ENCODE measurements at regions not wholly inside any gene's neighbourhood (a gene's known extent, or its start where the extent isn't known, plus 50 kb on each side); places are given as distances from the start of the nearest gene placed in this dataset.

DNA sequence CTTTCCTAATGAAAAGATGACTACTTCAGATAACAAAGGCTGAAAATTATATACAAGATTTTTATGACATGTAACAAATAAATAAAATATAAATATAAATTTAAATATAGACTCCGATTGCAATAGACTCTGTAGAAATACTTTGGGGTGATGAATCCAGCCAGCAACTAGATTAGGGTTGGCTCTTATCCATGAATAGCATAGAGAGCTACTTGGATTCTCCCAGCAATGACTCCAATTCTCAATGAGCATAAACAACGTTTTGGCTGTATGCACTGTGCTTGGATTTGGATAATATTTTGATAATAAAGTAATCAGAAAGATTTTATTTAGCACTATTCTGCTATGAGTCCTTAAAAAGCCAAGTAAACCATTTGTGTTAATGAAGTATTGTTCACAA is 58.0 kb upstream of the LRFN5 start:
- Histone ChIP-seq H3K9me3 (no peaks in the 10 kb centered on the region), H3K4me3 (ENCODE audit: low read depth in 2 of 2, low read length in 1 of 2) (no peak overlapping the region), H3K4me2 (no peak overlapping the region), H3K4me1 (ENCODE audit: control insufficient read depth in 1 of 2, insufficient read depth in 2 of 2, low read depth in 1 of 2, low read length in 1 of 2) (no peaks in the 10 kb centered on the region), H3K27me3 (ENCODE audit: insufficient read depth) (no peaks in the 10 kb centered on the region), H3K36me3 (replicated peaks in 1 of 2; ENCODE audit: control insufficient read depth in 1 of 2, insufficient read depth in 2 of 2, low read length in 1 of 2) (no peaks in the 10 kb centered on the region), H3K79me2 (ENCODE audit: insufficient read depth) (no peaks in the 10 kb centered on the region), H3K9me2 (no peaks in the 10 kb centered on the region), H2AFZ (ENCODE audit: low read depth) (no peak overlapping the region), H3K27ac (ENCODE audit: low read depth in 2 of 2, low read length in 1 of 2) (no peak overlapping the region), H4K20me1 (ENCODE audit: insufficient read depth) (no peaks in the 10 kb centered on the region), H3F3A (replicated peaks; ENCODE audit: insufficient read depth) (peaks cover 7% of the 10 kb centered on the region), H3K9ac (no peak overlapping the region)
- ChIA-PET CTCF (no interaction called here), POLR2A (no interaction called here)
- TF ChIP-seq, protein P1, sequence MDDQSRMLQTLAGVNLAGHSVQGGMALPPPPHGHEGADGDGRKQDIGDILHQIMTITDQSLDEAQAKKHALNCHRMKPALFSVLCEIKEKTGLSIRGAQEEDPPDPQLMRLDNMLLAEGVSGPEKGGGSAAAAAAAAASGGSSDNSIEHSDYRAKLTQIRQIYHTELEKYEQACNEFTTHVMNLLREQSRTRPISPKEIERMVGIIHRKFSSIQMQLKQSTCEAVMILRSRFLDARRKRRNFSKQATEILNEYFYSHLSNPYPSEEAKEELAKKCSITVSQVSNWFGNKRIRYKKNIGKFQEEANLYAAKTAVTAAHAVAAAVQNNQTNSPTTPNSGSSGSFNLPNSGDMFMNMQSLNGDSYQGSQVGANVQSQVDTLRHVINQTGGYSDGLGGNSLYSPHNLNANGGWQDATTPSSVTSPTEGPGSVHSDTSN (IDR thresholded peaks at IDR 0.05) = no peak
- TF ChIP-seq EP300 (IDR thresholded peaks at IDR 0.05; ENCODE audit: borderline replicate concordance in 1 of 2, low read depth in 1 of 2, low read length in 1 of 2) (no peak), RXRA (IDR thresholded peaks at IDR 0.05; ENCODE audit: borderline replicate concordance, low read depth) (no peak), GABPA (IDR thresholded peaks at IDR 0.05; ENCODE audit: low read depth) (no peak), GATA2 (CRISPR knock-in tag; IDR thresholded peaks at IDR 0.05) (no peak), TAF1 (IDR thresholded peaks at IDR 0.05; ENCODE audit: borderline replicate concordance, low read depth, low read length) (no peak), NFIC (IDR thresholded peaks at IDR 0.05; ENCODE audit: borderline replicate concordance) (no peak), FOXJ3 (CRISPR knock-in tag; IDR thresholded peaks at IDR 0.05) (no peak), EZH2phosphoT487 (IDR thresholded peaks at IDR 0.05; ENCODE audit: borderline replicate concordance, low read depth) (no peak), RFX5 (IDR thresholded peaks at IDR 0.05; ENCODE audit: low read length) (no peak), TCF12 (IDR thresholded peaks at IDR 0.05) (no peak), RCOR1 (IDR thresholded peaks at IDR 0.05; ENCODE audit: low read length) (no peak), SIN3A (IDR thresholded peaks at IDR 0.05; ENCODE audit: borderline replicate concordance, low read depth, low read length) (no peak), TEAD4 (IDR thresholded peaks at IDR 0.05; ENCODE audit: borderline replicate concordance, insufficient read depth) (no peak), FOXM1 (IDR thresholded peaks at IDR 0.05; ENCODE audit: low read depth) (no peak)
- TF ChIP-seq, protein P2, sequence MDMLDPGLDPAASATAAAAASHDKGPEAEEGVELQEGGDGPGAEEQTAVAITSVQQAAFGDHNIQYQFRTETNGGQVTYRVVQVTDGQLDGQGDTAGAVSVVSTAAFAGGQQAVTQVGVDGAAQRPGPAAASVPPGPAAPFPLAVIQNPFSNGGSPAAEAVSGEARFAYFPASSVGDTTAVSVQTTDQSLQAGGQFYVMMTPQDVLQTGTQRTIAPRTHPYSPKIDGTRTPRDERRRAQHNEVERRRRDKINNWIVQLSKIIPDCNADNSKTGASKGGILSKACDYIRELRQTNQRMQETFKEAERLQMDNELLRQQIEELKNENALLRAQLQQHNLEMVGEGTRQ (IDR thresholded peaks at IDR 0.05; ENCODE audit: borderline replicate concordance, low read depth, low read length) = no peak
- TF ChIP-seq, protein P3, sequence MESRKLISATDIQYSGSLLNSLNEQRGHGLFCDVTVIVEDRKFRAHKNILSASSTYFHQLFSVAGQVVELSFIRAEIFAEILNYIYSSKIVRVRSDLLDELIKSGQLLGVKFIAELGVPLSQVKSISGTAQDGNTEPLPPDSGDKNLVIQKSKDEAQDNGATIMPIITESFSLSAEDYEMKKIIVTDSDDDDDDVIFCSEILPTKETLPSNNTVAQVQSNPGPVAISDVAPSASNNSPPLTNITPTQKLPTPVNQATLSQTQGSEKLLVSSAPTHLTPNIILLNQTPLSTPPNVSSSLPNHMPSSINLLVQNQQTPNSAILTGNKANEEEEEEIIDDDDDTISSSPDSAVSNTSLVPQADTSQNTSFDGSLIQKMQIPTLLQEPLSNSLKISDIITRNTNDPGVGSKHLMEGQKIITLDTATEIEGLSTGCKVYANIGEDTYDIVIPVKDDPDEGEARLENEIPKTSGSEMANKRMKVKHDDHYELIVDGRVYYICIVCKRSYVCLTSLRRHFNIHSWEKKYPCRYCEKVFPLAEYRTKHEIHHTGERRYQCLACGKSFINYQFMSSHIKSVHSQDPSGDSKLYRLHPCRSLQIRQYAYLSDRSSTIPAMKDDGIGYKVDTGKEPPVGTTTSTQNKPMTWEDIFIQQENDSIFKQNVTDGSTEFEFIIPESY (IDR thresholded peaks at IDR 0.05; ENCODE audit: borderline replicate concordance, low read depth) = no peak
- TF ChIP-seq, protein P4, sequence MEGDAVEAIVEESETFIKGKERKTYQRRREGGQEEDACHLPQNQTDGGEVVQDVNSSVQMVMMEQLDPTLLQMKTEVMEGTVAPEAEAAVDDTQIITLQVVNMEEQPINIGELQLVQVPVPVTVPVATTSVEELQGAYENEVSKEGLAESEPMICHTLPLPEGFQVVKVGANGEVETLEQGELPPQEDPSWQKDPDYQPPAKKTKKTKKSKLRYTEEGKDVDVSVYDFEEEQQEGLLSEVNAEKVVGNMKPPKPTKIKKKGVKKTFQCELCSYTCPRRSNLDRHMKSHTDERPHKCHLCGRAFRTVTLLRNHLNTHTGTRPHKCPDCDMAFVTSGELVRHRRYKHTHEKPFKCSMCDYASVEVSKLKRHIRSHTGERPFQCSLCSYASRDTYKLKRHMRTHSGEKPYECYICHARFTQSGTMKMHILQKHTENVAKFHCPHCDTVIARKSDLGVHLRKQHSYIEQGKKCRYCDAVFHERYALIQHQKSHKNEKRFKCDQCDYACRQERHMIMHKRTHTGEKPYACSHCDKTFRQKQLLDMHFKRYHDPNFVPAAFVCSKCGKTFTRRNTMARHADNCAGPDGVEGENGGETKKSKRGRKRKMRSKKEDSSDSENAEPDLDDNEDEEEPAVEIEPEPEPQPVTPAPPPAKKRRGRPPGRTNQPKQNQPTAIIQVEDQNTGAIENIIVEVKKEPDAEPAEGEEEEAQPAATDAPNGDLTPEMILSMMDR (IDR thresholded peaks at IDR 0.05) = no peak
- DNase-seq = no peak
- 2% methylated on average over 2 of the region's 2 CpGs for WGBS (ENCODE audit: low lambda C conversion rate)
